Suppressor macrophage treated with lipopolysaccharide for 4 hours (primary cell): ENCODE measurements at regions not wholly inside any gene's neighbourhood (a gene's known extent, or its start where the extent isn't known, plus 50 kb on each side); places are given as distances from the start of the nearest gene placed in this dataset.
"Not testable (repeated sequence)": the region's sequence is repeated elsewhere in the genome, so short reads cannot be mapped to it uniquely, and the experiment has no call there.

ENCODE experiments used
- DNase-seq: peaks from one replicate; pipeline ENCODE4 v3.0.0-alpha.2; 2020

- DNase-seq = no peak
Observed at GRCh38 chr2:56813490-56813889, 629.7 kb downstream of the CCDC85A start.

DNA sequence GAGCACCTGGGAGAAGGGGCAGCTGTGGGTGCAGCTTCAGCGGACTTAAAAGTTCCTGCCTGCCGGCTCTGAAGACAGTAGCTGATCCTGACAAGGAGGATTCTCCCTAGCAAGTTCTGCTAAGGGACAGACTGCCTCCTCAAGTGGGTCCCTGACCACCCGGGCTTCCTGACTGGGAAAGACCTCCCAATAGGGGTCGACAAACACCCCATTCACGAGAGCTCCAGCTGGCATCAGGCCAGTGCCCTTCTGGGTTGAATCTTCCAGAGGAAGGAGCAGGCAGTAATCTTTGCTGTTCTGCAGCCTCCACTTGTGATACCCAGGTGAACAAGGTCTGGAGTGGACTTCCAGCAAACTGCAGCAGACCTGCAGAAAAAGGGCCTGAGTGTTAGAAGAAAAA is 632.9 kb downstream of the CCDC85A start:
- DNase-seq = no peak

DNA sequence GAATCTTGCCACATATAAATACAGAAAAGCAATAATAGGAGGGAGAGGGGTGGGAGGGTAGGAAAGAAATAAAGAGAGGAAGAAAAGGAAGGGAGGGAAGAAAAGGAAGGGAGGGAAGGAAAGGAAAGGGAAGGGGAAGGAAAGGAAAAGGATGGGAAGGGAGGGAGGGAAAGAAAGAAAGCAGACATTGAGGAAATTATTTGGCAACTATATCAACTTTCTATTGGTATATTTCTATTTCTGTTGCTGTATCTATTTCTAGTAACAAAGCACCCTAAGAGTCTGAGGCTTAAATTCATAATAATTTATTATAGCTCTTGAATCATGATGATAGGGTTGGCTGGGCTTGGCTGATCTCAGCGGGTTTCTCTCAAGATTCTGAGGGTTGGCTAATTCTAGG is 648.0 kb downstream of the CCDC85A start:
- DNase-seq = no peak

- DNase-seq = no peak
Observed at GRCh38 chr2:56834686-56835085, 650.9 kb downstream of the CCDC85A start.

GRCh38 chr2:56840009-56840408 is 656.2 kb downstream of the CCDC85A start:
- not testable (repeated sequence) for DNase-seq

GRCh38 chr2:56860991-56861390 is 677.2 kb downstream of the CCDC85A start:
- no peak for DNase-seq

DNA sequence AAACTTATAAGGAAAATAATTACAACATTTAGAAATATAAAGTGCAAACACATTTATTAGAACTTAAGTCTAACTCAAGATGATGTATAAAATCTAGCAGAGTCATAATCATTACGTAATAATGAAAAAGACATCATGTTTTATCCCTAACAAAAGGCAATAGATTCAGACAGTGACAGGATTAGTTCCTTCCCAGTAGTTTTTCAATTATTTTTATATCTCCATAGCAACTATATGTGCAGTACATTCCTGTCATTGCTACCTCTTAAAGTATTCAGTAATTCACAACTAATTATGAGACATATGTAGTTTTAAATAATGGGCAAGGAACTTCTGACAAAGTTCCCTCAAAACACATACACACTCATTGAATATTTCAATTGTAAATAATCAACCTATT is 687.9 kb downstream of the CCDC85A start:
- no peak for DNase-seq

GRCh38 chr2:56874717-56875116 is 690.9 kb downstream of the CCDC85A start:
- no peak for DNase-seq

DNA sequence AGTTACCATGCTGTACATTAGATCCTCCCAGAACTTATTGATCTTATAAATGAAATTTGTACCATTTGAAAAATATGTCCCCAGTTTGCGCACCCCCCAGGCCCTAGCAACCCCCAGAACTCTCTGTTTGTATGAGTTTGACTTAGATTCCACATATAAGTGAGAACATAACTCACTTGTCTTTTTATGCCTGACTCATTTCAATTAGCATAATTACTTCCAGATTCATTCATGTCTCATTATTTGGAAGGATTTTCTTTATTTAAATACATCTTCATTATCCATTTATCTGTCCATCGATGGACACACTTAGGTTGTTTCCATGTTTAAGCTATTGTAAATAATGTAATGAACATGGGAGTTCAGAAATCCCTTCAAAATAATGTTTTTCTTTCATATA is 705.9 kb downstream of the CCDC85A start:
- DNase-seq = no peak

DNA sequence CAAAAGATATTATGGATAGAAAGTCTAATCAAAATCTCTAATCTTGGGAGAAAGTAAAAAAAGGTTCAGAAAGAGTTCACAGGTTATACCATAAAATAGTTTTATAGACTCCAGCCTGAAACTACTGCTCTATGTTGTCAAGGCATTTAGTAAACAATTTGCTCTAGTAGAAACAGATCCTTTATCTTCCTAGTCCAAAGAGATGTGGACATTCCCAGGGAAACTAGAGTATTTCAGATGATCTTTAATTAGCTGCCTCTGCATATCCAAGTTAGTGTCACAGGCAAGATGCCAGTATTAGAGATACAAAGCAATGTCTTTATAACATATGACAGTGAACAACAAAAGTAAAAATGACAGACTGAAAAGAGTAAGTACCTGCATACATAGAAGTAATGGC is 708.6 kb downstream of the CCDC85A start:
- DNase-seq = no peak

DNA sequence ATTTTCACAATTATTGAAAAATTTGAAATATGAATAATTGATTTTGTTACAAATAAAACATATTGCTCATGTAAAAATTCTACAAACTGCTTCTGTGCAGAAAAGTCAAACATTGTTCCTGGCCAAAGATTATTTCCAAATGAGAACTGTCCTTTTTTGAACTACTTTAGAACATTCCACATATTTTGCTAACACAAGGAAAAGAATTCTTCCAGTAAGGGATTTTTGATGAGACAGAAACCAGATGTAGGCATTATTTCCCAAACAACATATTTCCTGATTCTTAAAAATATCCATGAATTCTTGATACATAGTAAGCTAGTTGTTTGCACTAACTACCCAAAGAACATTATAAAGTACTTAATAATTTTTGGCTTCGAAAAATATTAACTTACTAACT is 715.2 kb downstream of the CCDC85A start:
- no peak for DNase-seq

GRCh38 chr2:56912490-56912889 is 728.7 kb downstream of the CCDC85A start:
- no peak for DNase-seq

GRCh38 chr2:56918790-56919189 is 735.0 kb downstream of the CCDC85A start:
- no peak for DNase-seq

- DNase-seq = no peak
Observed at GRCh38 chr2:56933976-56934375, 750.2 kb downstream of the CCDC85A start.

- DNase-seq = no peak
Observed at GRCh38 chr2:56934866-56935265, 751.1 kb downstream of the CCDC85A start.

- no peak for DNase-seq
Observed at GRCh38 chr2:56940054-56940453, 756.3 kb downstream of the CCDC85A start.

GRCh38 chr2:56952871-56953270 is 769.1 kb downstream of the CCDC85A start:
- DNase-seq = no peak

- DNase-seq = no peak
Observed at GRCh38 chr2:56960581-56960980, 776.8 kb downstream of the CCDC85A start.

DNA sequence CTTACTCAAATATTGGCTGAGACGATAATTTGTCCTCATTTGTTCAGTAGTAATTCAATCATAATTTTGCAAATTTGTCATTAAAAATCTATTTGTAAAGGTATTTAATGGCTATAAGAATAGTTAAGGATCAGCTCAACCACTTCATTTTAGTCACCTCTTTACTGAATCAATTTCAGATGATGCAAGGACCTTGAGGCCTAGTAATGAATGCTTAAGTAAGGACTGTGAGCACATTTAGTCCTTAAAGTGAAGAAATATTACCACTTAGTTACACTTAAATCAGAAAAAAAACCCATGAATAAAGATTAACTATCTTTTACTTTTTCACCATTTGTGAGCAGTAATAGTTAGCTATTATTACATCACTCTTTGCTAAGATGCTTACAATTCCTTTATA is 778.9 kb downstream of the CCDC85A start:
- no peak for DNase-seq

DNA sequence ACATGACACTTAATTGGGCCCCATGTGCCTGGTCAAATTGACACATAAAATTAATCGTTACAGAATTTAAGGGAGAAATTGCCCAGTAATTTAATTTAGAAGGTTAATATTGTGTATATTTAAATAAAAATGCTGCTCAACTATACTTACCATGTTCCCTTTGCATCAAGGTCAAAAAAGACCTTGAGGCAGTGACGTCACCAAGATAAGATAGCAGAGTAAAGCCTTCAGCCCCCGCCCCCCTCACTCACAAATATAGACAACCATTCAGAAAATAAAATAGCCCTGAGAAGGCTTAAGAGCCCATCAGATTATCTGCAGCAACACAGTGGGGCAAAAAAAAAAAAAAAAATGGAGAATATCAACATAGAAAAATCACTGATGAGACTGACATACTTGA is 785.7 kb downstream of the CCDC85A start:
- DNase-seq = no peak

GRCh38 chr2:56971383-56971974 is 787.7 kb downstream of the CCDC85A start:
- no peak for DNase-seq

- DNase-seq = no peak
Observed at GRCh38 chr2:56981554-56981953, 797.8 kb downstream of the CCDC85A start.

- DNase-seq = no peak
Observed at GRCh38 chr2:56985609-56986008, 801.8 kb downstream of the CCDC85A start.

- DNase-seq = no peak
Observed at GRCh38 chr2:57022496-57022895, 838.7 kb downstream of the CCDC85A start.

DNA sequence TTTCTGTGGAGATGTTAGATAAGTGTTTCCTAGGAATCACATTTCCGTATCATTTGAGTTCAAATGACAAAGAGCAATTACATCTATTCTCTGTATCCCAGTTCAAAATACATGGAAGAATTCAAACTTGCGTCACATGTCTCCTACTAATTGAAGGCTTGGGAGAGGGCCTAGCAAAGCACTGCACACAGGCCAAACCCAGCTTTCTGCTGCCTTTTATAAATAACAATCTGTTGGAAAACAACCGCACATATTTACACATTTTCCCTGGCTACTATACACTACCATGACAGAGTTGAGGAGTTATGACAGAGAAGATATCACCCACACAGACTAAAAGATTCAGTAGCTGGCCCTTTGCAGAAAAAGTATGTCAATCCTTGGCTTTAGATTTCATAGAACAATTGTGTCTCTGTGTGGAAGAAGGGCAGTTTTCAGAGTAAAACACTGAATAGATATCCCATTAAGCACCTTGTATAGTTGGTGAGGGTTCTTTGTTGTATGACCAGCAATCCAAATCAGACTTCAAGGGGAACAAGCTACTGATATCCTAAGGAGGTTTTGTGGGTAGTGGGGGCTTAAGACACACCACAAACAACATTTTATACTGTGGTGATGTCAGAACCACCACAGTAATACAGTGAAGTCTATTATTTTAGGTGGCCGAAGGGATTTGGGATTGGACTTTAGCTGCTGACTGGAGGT is 861.3 kb downstream of the CCDC85A start:
- no peak for DNase-seq
